GM10248 (cell line): ENCODE measurements at regions not wholly inside any gene's neighbourhood (a gene's known extent, or its start where the extent isn't known, plus 50 kb on each side); places are given as distances from the start of the nearest gene placed in this dataset.

ENCODE experiments used
- CTCF ChIA-PET: fragments of 300-600 bp; sonication (Branson Sonifier 250); formaldehyde crosslinking; extraction: SDS; loops from one replicate; lab custom pipeline; 2021; ENCODE audit warnings: antibody characterized with exemption; lab: Yijun Ruan, JAX
- POLR2A ChIA-PET: fragments of 350-650 bp; sonication (Branson Sonifier 250); formaldehyde crosslinking; extraction: SDS; loops from one replicate; lab custom pipeline; 2020; ENCODE audit warnings: antibody characterized with exemption; lab: Yijun Ruan, JAX
- DNase-seq: peaks from one replicate; pipeline ENCODE4 v3.0.0; 2012; ENCODE audit errors: extremely low spot score
- CTCF ChIP-seq: IDR thresholded peaks from 2 replicates; pipeline ENCODE4 v1.5.1; 2012; ENCODE audit warnings: mild to moderate bottlenecking, low read depth; ENCODE audit errors: extremely low read depth, missing control alignments, control extremely low read depth

- TF ChIP-seq CTCF = no peak
- POLR2A ChIA-PET = no interaction called here
- DNase-seq = no peak
- CTCF ChIA-PET = interaction anchor here (0.8 to 4.7 kb wide), 2 partner anchors 10 to 13 kb away, joined by 3 to 22 read pairs; no protein-coding TSS in a partner anchor
These were observed 366.7 kb upstream of the MAP3K7 start for GRCh38 chr6:90953405-90954161.

GRCh38 chr6:90952176-90952575, 365.3 kb upstream of the MAP3K7 start:
- no peak for DNase-seq
- no peak for TF ChIP-seq CTCF
- POLR2A ChIA-PET = no interaction called here
- CTCF ChIA-PET = interaction anchor here (1.1 to 4.7 kb wide), 2 partner anchors 11 to 15 kb away, joined by 5 to 22 read pairs; no protein-coding TSS in a partner anchor

GRCh38 chr6:90948540-90948939, 361.7 kb upstream of the MAP3K7 start:
- DNase-seq = no peak
- ChIA-PET POLR2A (no interaction called here), CTCF (interaction anchor here (0.9 kb wide), 1 partner anchor 9 kb away, joined by 4 read pairs; no protein-coding TSS in a partner anchor)
- no peak for TF ChIP-seq CTCF

GRCh38 chr6:90947184-90948064, 360.6 kb upstream of the MAP3K7 start:
- ChIA-PET CTCF (interaction anchor here (0.9 to 1.5 kb wide), 3 partner anchors 8 to 134 kb away, joined by 3 to 4 read pairs (median 4); no protein-coding TSS in a partner anchor), POLR2A (no interaction called here)
- no peak for DNase-seq
- TF ChIP-seq CTCF = no peak

- ChIA-PET CTCF (interaction anchor here (1.2 to 2.7 kb wide), 7 partner anchors 10 to 142 kb away, joined by 3 to 24 read pairs (median 9); no protein-coding TSS in a partner anchor), POLR2A (no interaction called here)
- DNase-seq = no peak
- no peak for TF ChIP-seq CTCF
These were observed 355.0 kb upstream of the MAP3K7 start for GRCh38 chr6:90941885-90942284.
